Upper lobe of left lung (tissue), 6 donors: ENCODE measurements at regions not wholly inside any gene's neighbourhood (a gene's known extent, or its start where the extent isn't known, plus 50 kb on each side); places are given as distances from the start of the nearest gene placed in this dataset.

Experiments
- ATAC-seq, 2 donors: fragments of 200-7000 bp; cut with Tn5 transposase; one replicate each; pipeline ENCODE4 v1.9.1; 2022; ENCODE audit warnings: mild to moderate bottlenecking in 2 of 2, moderate library complexity in 2 of 2; ENCODE audit not compliant: low FRiP score in 2 of 2
- DNase-seq, 2 donors: peaks; one replicate each; pipeline ENCODE4 v3.0.0-alpha.2; 2019 to 2020
- H3K27ac ChIP-seq, 4 donors: fragments of 200-600 bp; sonication (generic); one replicate each; pipeline ENCODE4 v1.5.1; 2016 to 2019
- H3K27me3 ChIP-seq, 4 donors: fragments of 200-600 bp; sonication (generic); one replicate each; pipeline ENCODE4 v1.5.1; 2017 to 2019
- H3K36me3 ChIP-seq, 4 donors: fragments of 200-600 bp; sonication (generic); one replicate each; pipeline ENCODE4 v1.5.1; 2016 to 2019
- H3K4me1 ChIP-seq, 4 donors: fragments of 200-600 bp; sonication (generic); one replicate each; pipeline ENCODE4 v1.5.1; 2018 to 2019
- H3K4me3 ChIP-seq, 4 donors: fragments of 200-600 bp; sonication (generic); one replicate each; pipeline ENCODE4 v1.5.1; 2017 to 2019; ENCODE audit warnings: mild to moderate bottlenecking in 2 of 4, moderate library complexity in 1 of 4
- H3K9me3 ChIP-seq, 4 donors: fragments of 200-600 bp; sonication (generic); one replicate each; pipeline ENCODE4 v1.5.1; 2018 to 2019
- EP300 ChIP-seq, 4 donors: sonication (generic); formaldehyde crosslinking; IDR thresholded peaks; one replicate each; pipeline ENCODE4 v1.5.1; 2017; ENCODE audit warnings: antibody characterized with exemption in 4 of 4, control low read depth in 2 of 4
- POLR2A ChIP-seq, 4 donors: fragments of 450-650 bp; IDR thresholded peaks; one replicate each; pipeline ENCODE4 v1.5.1; 2016 to 2017; ENCODE audit warnings: antibody characterized with exemption in 4 of 4, mild to moderate bottlenecking in 2 of 4
- POLR2AphosphoS5 ChIP-seq, 2 donors: sonication (generic); formaldehyde crosslinking; IDR thresholded peaks; one replicate each; pipeline ENCODE4 v1.5.1; 2017; ENCODE audit warnings: antibody characterized with exemption in 2 of 2
- WGBS, 2 donors: methylation state at CpG; one replicate each; pipeline ENCODE4 v1.1.5; 2017 to 2018; 5-methylcytosine and 5-hydroxymethylcytosine counted together
- TF ChIP-seq, protein P1 (sequence below), 6 experiments: fragments of 450-650 bp in 4 of 6; fragments of 200-600 bp in 2 of 6; sonication (generic) in 2 of 6; IDR thresholded peaks; one replicate each; pipeline ENCODE4 v1.5.1; 2016 to 2019; ENCODE audit warnings: antibody characterized with exemption in 6 of 6
- donor health status: DM: no; HTN: no; CAD: no; lungs with moderate emphysema.
- donor health status: DM: no; HTN: yes; CAD: no; lungs with severe emphysema.

DNA sequence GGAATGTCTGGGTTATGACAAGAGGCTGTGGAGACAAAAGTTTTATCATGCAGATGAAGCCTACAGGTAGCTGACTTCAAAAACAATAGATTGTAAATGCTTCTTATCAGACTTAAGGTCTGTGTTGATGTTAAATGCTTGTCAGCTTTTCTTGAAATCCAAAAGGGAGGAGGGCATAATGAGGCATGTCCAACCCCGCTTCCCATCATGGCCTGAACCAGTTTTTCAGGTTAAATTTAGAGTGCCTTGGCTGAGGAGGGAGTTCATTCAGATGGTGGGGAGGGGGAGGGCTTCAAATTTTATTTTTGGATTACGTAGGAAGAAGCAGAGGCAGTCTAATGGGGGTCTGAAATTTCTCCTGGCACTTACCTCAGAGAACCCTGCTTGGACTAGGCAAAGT lies 207.7 kb upstream of the HDX start:
- 33 to 43% methylated on average over 2 of the region's 2 CpGs for WGBS, 2 donors
- no peak overlapping the region for H3K27ac ChIP-seq
- no peak overlapping the region for H3K4me3 ChIP-seq
- no peaks in the 10 kb centered on the region for H3K4me1 ChIP-seq
- TF ChIP-seq, protein P1, sequence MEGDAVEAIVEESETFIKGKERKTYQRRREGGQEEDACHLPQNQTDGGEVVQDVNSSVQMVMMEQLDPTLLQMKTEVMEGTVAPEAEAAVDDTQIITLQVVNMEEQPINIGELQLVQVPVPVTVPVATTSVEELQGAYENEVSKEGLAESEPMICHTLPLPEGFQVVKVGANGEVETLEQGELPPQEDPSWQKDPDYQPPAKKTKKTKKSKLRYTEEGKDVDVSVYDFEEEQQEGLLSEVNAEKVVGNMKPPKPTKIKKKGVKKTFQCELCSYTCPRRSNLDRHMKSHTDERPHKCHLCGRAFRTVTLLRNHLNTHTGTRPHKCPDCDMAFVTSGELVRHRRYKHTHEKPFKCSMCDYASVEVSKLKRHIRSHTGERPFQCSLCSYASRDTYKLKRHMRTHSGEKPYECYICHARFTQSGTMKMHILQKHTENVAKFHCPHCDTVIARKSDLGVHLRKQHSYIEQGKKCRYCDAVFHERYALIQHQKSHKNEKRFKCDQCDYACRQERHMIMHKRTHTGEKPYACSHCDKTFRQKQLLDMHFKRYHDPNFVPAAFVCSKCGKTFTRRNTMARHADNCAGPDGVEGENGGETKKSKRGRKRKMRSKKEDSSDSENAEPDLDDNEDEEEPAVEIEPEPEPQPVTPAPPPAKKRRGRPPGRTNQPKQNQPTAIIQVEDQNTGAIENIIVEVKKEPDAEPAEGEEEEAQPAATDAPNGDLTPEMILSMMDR (IDR thresholded peaks at IDR 0.05): no peak
- TF ChIP-seq POLR2A (IDR thresholded peaks at IDR 0.05): no peak
- TF ChIP-seq POLR2AphosphoS5 (IDR thresholded peaks at IDR 0.05): no peak
- no peak for TF ChIP-seq EP300 (IDR thresholded peaks at IDR 0.05)
- no peaks in the 10 kb centered on the region for H3K27me3 ChIP-seq
- ATAC-seq (no peak), DNase-seq (no peak)
- no peaks in the 10 kb centered on the region for H3K36me3 ChIP-seq
- H3K9me3 ChIP-seq: no peaks in the 10 kb centered on the region

DNA sequence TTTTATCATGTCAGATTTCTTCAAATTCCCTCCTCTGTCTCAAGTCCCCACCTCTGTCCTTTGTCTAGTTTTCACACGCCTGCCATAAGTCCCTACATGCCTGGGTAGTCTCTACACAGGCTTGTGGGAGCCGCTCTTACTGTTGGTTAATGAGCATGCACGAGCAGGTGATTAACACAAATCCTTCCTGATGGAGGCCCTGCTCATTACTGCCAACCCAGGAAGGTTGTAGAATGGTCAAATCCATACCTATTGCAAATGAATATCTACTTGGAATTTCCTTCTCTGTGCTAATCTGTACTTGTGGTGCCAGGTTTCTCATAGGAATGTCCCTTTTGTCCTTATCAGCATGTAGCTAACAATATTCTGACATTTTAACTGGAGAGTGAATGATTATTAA lies 208.4 kb upstream of the HDX start:
- H3K4me1 ChIP-seq: no peaks in the 10 kb centered on the region
- no peaks in the 10 kb centered on the region for H3K9me3 ChIP-seq
- TF ChIP-seq, protein P1 (IDR thresholded peaks at IDR 0.05): no peak
- no peak for TF ChIP-seq POLR2AphosphoS5 (IDR thresholded peaks at IDR 0.05)
- no peak for TF ChIP-seq EP300 (IDR thresholded peaks at IDR 0.05)
- no peak for TF ChIP-seq POLR2A (IDR thresholded peaks at IDR 0.05)
- no peaks in the 10 kb centered on the region for H3K36me3 ChIP-seq
- no peak overlapping the region for H3K4me3 ChIP-seq
- H3K27me3 ChIP-seq: no peaks in the 10 kb centered on the region
- DNase-seq: no peak
- WGBS, 2 donors: 39 to 59% methylated on average over 3 of the region's 3 CpGs
- no peak for ATAC-seq
- H3K27ac ChIP-seq: no peak overlapping the region

DNA sequence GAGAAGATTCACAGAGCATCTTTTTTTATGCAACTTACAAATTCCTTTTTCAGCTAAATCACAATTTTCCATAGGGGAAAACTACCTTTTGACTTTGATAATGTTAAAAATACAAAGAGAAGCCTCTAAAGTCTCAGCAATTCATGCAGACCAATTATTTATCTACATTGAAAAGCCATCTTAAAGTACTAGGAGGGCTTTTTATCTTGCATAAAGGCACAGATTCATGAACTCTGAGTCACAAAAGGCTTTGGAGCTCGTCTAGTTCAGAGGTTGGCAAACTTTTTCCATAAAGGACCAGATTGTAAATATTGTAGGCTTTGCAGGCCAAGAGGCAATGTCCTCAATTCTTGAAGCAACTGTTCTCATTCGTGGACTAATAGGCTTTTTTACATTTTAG lies 210.4 kb upstream of the HDX start:
- ATAC-seq (no peak), DNase-seq (no peak)
- H3K36me3 ChIP-seq: no peaks in the 10 kb centered on the region
- H3K4me3 ChIP-seq: no peak overlapping the region
- H3K4me1 ChIP-seq: no peaks in the 10 kb centered on the region
- no peak overlapping the region for H3K27ac ChIP-seq
- H3K9me3 ChIP-seq: no peaks in the 10 kb centered on the region
- H3K27me3 ChIP-seq: no peaks in the 10 kb centered on the region
- WGBS, 2 donors: 33 to 44% methylated on average over 2 of the region's 2 CpGs
- TF ChIP-seq POLR2AphosphoS5 (IDR thresholded peaks at IDR 0.05) (no peak), POLR2A (IDR thresholded peaks at IDR 0.05) (no peak), EP300 (IDR thresholded peaks at IDR 0.05) (no peak)
- TF ChIP-seq, protein P1 (IDR thresholded peaks at IDR 0.05): no peak

DNA sequence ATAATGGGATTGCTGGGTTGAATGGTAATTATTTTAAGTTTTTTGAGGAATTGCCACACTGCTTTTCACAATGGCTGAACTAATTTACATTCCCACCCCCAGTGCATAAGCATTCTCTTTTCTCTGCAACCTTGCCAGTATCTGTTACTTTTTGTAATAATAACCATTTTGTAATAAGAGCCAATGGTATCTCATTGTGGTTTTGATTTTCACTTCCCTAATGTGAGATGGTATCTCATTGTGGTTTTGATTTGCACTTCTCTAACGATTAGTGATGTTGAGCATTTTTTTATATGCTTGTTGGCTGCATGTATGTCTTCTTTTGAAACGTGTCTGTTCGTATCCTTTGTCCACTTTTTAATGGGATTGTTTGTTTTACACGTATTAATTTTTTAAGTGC lies 213.1 kb upstream of the HDX start:
- Histone ChIP-seq H3K36me3 (no peaks in the 10 kb centered on the region), H3K4me1 (no peaks in the 10 kb centered on the region), H3K4me3 (no peak overlapping the region), H3K27me3 (no peaks in the 10 kb centered on the region), H3K27ac (no peak overlapping the region), H3K9me3 (no peaks in the 10 kb centered on the region)
- DNase-seq: no peak
- TF ChIP-seq POLR2A (IDR thresholded peaks at IDR 0.05) (no peak), EP300 (IDR thresholded peaks at IDR 0.05) (no peak), POLR2AphosphoS5 (IDR thresholded peaks at IDR 0.05) (no peak)
- TF ChIP-seq, protein P1 (IDR thresholded peaks at IDR 0.05): no peak
- ATAC-seq: no peak
- 38 to 60% methylated on average over 4 of the region's 4 CpGs for WGBS, 2 donors

DNA sequence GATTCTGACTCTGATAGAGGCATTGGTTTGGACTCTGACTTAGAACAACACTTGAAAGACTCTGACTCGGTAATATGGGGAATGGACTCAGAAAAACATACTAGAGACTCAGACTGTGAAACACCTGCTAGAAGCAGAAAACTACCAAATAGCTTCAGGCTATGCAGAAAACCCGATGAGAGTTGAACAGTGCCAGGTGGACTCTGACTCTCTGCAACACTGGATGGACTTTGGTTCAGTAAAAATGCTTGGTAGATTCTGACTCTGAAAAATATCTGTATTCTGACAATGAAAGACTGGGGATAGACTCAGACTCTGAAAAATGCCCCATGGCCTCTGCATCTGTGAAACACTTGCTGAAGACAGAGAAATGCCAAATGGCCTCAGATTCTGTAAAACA lies 215.1 kb upstream of the HDX start:
- no peaks in the 10 kb centered on the region for H3K9me3 ChIP-seq
- H3K4me1 ChIP-seq: no peaks in the 10 kb centered on the region
- H3K27me3 ChIP-seq: no peaks in the 10 kb centered on the region
- ATAC-seq (no peak), DNase-seq (no peak)
- H3K36me3 ChIP-seq: no peaks in the 10 kb centered on the region
- TF ChIP-seq EP300 (IDR thresholded peaks at IDR 0.05) (no peak), POLR2AphosphoS5 (IDR thresholded peaks at IDR 0.05) (no peak), POLR2A (IDR thresholded peaks at IDR 0.05) (no peak)
- TF ChIP-seq, protein P1 (IDR thresholded peaks at IDR 0.05): no peak
- no peak overlapping the region for H3K4me3 ChIP-seq
- WGBS, 2 donors: 69 to 80% methylated on average over 2 of the region's 2 CpGs
- H3K27ac ChIP-seq: no peak overlapping the region
